Left cardiac atrium (tissue), 4 donors: ENCODE measurements at regions not wholly inside any gene's neighbourhood (a gene's known extent, or its start where the extent isn't known, plus 50 kb on each side); places are given as distances from the start of the nearest gene placed in this dataset.

Experiments
- ATAC-seq, 2 donors: fragments of 200-7000 bp; cut with Tn5 transposase; one replicate each; pipeline ENCODE4 v1.9.1; 2020; ENCODE audit warnings: mild to moderate bottlenecking in 2 of 2, moderate library complexity in 2 of 2
- DNase-seq: peaks from one replicate; pipeline ENCODE4 v3.0.0-alpha.2; 2020
- intact Hi-C, 2 donors: fragments of 100-400 bp; cut with DNase I; formaldehyde crosslinking; loops; one replicate each; pipeline versions ENCODE4 v1.14.1 to v1.15.1; 2022 to 2023
- donor health status: DM: no; HTN: yes; CAD: no.
- donor health status: DM: no; HTN: yes; CAD: no; lungs with severe emphysema.
- donor health status: DM: yes; HTN: yes; CAD: no.
- donor health status: Dilated cardiomyopathy.

DNA sequence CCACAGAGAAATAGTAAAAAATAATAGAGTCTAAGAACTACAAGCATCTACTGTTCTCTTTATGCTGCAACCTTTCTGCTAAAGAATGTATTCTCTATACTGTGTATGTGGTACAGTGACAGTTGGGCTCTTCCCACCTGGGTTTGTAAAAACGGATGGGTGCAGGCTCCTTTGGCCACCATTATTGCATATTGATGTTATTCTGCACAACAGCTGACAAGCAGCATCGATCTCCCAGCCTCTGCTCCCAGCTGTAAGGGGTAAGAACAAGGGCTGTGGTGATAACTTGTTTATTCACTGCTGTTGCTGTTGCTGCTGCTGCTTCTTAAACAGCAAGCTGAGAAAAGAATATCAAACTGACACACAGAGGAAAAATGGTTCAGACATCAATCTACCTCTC is 56.1 kb downstream of the KCNRG start:
- ATAC-seq (no peak), DNase-seq (no peak)
- intact Hi-C loops = no loop called here

DNA sequence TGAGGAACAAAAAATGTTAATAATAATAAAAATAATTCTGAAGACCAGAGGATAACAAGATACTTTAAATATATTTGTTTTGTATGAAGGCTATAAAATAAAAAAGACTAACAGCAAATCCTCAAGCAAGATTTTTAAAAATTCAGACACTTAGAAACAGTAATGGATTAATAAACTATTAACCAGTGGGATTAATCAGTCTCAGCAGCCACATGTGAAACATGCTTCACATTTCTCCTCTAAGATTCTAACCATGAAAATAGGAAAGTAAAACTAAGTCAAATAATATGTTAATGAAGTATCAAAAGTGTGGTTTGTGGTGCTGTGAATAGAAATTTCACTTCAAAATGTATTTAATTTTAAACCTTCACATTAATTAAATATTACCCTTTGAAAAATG is 57.4 kb downstream of the KCNRG start:
- intact Hi-C loops = no loop called here
- DNase-seq (no peak), ATAC-seq (no peak)

DNA sequence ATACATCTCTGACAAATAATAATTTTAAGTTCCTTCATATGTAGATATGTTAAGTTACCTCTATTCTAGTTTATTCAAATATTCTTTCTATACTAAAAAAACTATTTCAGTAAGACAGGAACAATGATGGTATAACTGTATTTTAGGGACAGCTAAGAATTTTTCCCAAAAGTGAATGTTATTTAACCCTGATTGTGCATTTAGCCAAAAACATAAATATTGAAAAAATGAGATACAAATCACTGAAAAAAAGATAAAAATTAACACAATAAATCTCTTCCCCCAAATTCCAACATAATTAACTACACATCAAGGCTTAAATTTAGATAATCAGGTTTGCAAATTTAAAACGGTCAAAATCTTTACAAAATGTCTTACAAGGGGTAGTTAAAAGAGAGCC is 58.1 kb downstream of the KCNRG start:
- intact Hi-C loops = no loop called here

DNA sequence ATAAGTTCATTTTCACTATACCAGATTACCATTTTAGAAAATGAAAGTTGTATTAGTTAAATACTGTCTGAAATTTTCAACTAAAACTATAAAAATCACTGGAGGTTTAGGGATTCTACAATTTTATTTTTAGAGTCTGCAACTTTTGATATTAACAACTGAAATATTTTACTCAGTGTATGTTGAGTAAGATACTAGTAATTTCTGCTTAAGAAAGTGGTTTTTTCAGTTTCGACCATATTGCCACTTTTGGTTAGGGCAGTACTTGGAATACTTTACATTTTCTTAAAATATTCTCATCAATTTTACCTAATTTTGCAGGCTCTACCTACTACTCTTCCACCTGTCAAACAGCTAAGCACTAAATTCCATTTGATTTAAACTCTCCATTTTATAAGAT is 59.6 kb downstream of the KCNRG start:
- no peak for ATAC-seq
- intact Hi-C loops = no loop called here
- DNase-seq = no peak

More for the DNA sequence above, 58.1 kb downstream of the KCNRG start:
- ATAC-seq (no peak), DNase-seq (no peak)

DNA sequence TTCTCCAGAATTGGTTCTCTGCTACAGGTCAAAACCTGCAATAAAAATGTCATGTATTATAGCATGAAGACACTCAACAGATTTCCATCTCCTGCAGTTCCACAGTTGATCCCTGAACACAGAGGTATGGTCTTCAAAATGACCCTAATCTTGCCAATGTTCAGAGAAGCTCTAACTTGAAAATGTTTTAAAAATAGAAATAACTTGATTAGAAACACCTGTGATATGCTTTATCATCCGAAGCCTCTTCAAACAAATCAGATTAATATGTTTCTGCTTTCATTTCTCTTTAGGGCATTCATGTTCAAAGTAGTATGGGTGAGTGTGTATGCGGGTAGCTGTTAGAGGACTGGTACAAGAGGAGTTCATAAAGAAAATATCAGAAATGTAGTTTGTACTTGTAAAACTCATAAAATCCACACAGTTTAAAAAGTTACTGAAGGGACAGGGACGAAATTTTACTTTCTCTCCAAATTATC is 60.4 kb downstream of the KCNRG start:
- ATAC-seq = no peak
- intact Hi-C loops = no loop called here
- DNase-seq = no peak

DNA sequence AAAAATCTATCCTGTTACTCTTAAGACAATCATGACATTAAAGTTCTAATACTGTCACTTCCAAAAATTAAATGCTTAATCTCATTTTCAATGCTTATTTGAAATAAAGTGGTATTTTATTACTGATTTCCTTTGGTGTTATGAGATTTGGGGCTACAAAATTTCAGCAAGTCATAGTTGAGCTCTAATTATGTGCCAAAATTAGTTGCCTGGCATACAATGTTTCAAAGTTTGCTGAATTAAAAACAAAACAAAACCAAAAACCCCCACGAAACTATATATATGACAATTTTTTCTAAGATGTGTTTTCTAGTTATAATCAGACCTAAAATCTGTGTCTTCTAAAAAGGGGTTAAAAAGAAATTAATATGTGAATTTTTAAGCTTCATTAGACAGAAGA is 62.2 kb downstream of the KCNRG start:
- ATAC-seq = no peak
- intact Hi-C loops = no loop called here

DNA sequence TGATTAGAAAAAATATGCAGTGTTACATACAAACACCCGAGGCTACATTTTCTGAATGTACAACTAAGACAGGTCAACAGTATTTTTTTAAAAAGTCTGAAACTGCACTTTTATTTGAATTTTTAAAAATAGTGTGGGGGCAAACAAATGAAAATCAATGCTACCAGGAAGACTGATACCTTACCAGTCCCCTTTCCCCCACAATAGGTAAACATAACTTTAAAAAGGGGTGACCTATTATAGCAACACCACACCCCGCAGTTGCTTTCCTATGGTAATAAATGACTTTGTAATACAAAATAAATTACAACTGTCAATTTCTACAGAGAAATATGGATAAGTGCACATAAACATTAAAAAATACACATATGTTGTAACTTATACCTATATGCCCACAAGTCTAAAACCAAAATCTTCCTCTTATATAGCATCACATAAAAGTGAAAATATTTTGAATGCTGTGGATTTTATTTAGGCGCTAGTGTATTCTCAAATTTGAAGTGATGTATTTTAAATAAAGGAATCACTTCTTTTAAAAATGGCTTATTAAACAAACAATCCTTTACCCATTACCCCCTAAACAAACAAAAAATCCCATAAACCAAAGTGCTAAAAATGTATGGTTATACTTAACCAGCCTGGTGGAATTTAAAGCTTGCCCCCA is 63.1 kb downstream of the KCNRG start:
- DNase-seq (no peak), ATAC-seq (no peak)
- intact Hi-C loops = no loop called here

More for the DNA sequence above, 62.2 kb downstream of the KCNRG start:
- no peak for DNase-seq

DNA sequence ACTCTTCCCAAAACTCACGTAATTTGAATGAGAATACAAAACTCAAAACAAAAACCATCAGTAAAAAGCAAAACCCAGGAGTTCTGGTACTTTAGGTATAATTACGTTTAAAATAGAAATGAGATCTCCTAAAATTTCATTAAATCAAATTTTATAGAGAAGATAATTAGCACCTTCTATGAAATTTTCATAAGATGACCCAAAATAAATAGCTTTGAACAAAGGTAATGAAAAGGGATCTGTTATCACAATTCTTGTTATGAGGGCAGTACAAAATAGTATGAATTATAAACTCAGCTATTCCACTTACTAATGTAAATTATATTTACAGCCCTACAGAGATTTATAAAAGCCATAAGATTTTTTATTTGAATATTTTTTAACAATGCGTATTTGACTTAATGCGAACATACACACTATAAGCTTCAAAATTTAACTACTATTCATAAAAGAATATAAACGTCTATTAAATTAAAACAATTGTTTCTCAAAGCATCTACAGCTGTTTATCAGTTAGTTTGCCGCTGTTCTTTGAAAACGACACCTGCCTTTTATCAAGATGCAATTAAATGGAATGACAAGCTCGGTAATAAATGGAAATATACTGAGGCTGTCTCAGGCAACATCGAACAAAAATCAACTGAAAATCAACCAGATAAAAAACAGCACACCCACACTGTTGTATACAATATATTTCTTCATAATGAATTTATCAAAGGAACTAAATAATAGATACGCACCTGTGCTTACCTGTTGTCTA is 63.8 kb downstream of the KCNRG start:
- intact Hi-C loops = no loop called here
- ATAC-seq (no peak), DNase-seq (no peak)

DNA sequence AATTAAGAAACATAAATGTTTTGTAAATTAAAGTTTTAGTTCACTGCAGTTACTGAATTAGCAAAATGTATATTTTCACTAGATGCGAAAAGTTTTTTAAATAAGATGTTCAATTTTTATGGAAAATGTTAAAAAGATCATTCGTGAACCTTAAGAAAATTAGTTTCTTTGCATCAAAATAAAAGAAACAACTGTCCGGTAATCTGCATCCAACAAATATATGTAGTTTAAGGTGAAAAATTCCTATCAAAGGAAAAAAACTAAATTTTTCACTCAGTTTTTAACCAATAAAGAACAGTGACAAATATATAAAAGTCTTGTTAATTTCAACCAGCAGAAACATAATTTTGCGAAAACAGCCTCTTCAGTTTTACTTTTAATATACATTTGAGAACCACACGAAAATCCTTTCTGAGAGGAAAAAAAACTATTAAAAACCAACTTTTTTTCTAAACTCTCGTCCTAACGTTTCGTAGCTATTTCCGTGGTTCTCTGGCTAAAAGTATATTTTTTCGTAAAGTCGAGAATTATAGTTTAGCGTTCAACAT is 64.5 kb downstream of the KCNRG start:
- ATAC-seq (no peak), DNase-seq (no peak)
- intact Hi-C loops = loop anchor here (5.0 to 10.0 kb wide), 4 partner anchors 82 to 833 kb away; partner anchors contain the start of gene TRIM13 (in 2 of the 2)

DNA sequence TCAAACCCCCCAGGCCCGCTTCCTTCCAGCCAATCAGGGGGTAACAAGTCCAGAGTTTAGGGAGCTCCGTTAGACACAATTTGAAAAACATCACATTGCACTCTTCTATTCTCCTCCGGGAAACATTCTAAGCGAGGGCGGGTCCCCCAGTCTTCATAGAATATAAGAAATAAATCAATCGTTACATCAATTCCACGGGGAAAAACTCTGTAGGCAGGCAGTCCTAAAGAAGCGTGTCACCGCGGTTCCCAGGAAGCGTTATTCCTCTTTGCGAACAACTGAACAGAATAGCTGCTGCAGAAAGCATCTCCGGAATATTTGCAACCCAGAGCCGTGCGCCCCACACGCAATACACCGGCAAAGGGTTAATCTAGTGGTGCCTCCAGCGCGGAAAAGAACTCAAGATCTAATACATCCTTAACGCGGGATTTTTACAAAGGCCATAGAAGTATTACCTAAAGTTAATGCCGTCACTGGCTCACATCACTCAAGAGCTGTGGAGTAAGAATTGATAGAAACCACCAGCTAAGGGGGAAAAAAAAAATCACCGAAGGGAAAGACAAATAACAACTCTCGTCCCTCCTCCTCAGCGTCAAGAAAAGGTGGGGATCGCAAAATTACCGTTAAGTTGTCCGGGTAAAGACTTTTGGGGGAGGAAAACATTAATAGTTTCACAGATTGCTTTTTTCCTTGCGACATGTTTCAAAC is 65.1 kb downstream of the KCNRG start:
- intact Hi-C loops = loop anchor here (5.0 to 10.0 kb wide), 4 partner anchors 83 to 832 kb away; partner anchors contain the start of gene TRIM13 (in 2 of the 2)
- DNase-seq (no peak), ATAC-seq (no peak)

DNA sequence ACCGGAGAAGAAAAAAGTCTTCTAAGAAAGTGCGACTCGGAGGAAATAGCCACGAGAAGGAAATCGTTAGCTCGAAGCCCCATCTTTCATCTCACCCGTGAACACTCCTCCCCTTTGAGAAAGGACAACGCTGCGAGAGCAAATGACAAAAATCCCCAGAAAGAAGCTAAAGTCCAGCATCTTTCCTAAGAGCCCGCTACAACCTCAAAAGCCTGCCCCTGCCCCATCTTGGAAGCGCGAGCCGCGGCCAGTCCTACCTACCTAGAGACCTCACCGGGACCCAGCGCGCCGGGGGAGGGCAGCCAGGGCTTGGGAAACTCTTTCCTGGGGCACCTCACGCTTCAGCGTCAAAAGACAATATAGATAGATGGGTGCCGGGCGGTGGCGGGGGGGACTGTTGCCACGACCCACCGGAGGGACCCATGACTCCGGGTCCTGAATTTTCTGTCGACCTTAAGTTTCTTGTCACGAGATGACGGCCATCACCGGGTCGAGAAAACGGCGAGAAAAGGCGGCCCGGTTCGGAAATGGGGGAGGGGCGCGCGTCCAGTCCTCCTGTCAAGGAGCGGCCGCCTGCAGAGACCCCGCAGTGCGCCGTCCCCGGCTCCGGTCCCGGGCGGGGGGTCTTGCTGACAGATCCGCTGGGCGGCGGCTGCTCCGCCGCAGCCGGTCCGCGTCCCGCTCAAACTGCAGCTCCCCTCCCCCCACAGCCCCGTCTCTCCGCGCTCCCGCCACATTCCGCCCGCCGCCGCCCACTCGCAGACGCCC is 65.9 kb downstream of the KCNRG start:
- DNase-seq = peak; percentile 48
- intact Hi-C loops = loop anchor here (5.0 to 10.0 kb wide), 4 partner anchors 84 to 831 kb away; partner anchors contain the start of gene TRIM13 (in 2 of the 2)
- ATAC-seq = peak; percentile 14 to 44

DNA sequence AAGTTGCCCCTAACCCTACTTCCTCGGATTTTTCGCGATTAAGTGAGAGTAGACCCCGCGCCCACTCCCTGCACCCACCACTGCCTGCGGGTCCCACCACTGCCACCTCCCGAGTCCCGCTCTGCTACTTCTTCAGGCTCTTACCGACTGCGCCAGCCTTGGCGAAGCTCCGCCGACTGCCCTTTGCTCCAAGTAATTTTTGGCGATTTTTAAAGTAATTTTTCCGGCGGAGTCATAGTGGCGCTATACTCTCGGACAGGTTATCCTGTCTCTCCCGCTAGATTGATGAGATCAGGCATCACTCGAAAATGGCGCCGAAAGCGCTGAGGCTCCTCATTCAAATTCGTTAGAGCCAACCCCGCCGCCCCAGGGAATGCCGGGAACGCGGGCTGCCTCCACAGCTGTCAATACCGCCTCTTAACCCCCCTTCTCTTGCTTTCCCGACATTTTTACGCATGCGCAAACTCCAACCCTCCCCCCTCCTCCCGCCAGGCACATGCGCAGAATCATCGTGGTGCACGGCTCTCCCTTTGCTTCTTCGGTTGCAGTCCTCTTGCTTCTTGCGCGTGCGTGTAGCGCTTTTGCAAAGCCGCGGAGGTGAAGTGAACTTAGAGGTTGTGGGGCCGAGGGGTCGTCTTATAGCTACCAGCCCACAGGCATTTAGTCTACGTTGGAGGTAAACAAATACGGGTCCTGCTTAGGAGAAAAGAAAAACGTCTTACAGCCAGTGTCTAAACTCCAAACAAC is 66.6 kb downstream of the KCNRG start:
- ATAC-seq = peak; percentile 96
- peak; percentile 97 for DNase-seq
- intact Hi-C loops = loop anchor here (5.0 to 10.0 kb wide), 4 partner anchors 85 to 830 kb away; partner anchors contain the start of gene TRIM13 (in 2 of the 2)

DNA sequence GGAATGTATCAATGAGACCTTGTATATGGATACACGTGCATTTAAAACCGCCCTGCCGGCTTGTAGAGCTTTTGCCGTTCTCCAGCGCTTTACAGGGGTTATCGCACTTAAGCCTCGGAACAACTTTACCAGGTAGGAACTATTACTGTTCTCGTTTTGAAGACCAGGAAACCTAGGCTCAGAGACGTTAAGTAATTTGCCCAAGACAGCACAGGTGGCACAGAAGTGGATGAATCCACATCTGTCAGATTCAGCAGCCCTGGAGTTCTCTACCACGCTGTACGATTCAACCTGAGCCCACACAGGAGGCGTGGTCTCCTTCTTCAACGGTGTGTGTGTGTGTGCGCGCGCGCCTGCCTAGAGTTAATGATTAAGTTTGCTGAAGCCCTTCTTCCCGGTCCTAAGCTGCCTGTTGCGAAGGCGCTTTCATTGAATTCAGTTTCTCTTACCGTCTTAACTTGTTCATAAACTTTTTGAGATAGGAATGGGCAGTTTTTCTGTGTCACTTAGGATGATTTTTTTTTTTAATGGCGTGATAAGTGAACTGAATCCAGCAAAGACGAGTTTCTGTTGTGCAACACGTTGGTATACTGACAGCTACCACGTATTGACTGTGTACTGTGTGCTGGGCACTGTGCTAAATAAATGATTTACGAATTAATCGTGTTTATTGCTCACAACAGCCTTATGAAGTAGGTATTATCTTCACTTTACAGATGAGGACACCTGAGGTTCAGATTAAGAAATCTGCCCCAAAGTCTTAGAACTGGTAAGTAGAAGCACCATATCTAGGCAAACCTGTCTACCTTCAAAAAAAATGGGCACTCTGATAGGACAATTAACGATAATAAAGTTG is 67.4 kb downstream of the KCNRG start:
- DNase-seq = peak; percentile 64
- ATAC-seq = peak; percentile 55 to 78
- intact Hi-C loops = loop anchor here (5.0 to 10.0 kb wide), 4 partner anchors 85 to 830 kb away; partner anchors contain the start of gene TRIM13 (in 2 of the 2)

DNA sequence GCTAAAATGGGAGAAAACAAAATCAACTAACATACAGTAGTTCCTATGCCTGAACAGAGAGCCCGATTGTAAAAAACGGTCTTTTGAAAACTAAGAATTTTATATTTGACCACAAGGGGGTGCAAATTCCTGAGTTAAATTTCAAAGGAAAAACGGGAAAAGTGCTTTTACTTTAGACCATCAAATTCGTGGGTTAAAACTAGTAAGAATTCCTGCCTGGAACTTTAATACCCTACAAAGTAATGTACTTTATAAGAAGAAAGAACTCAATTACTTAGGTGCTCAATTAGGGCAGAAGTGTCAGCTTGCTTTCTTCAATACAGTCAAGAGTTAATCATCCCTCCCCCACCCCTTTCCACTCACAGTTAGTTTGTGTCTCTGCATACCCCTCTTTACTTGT is 69.8 kb downstream of the KCNRG start:
- DNase-seq = no peak
- intact Hi-C loops = loop anchor here in 1 of 2 donors (10.0 kb wide), 1 partner anchor 720 kb away; no protein-coding TSS in a partner anchor
- ATAC-seq = no peak

DNA sequence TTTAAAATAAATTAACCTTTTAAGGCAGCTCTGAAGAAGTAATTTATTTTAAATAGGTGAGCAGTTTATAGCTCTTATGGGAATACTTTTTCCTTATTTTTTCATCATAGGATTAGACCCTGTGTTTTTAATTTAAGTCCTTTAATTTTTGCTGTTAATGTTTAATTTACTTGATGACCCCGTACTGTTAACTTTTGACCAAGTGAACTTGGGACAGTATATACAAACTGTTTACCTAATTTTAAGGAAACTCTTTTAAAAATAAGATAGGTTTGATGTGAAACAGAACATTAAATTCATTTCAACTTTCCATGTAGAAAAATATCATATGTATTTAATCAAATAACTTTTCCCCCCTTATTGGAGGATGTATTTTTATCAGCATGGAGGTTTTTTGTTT is 74.4 kb downstream of the KCNRG start:
- ATAC-seq (no peak), DNase-seq (no peak)
- intact Hi-C loops = loop anchor here in 1 of 2 donors (10.0 kb wide), 1 partner anchor 715 kb away; no protein-coding TSS in a partner anchor

DNA sequence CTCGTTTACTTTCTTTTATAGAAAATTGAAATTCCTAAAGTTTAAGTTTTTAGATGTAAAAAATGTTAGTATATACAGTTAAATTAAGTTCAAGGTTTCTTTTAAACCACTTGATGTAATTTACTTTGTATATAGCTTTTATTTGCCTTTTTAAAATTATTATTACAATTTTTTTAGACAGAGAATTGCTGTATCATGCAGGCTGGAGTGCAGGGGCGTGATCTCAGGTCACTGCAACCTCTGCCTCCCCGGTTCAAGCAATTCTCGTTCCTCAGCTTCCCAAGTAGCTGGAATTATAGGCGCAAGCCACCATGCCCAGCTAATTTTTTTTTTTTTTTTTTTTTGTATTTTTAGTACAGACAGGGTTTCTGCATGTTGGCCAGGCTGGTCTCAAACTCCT is 75.0 kb downstream of the KCNRG start:
- ATAC-seq (no peak), DNase-seq (no peak)
- intact Hi-C loops = no loop called here
